T47D (cell line): ENCODE measurements at regions not wholly inside any gene's neighbourhood (a gene's known extent, or its start where the extent isn't known, plus 50 kb on each side); places are given as distances from the start of the nearest gene placed in this dataset.

Experiments
- DNase-seq, 2 experiments: peaks; one replicate each; pipeline versions ENCODE4 v3.0.0 to v3.0.0-alpha.2; 2011 to 2012; ENCODE audit warnings: low read depth in 1 of 2, low spot score in 1 of 2
- JUND ChIP-seq: IDR thresholded peaks from 2 replicates; pipeline ENCODE4 v1.6.1; 2012; ENCODE audit warnings: low read depth
- in situ Hi-C: cut with HindIII; loops from 2 replicates; pipeline ENCODE4 v1.10.0; 2016; ENCODE audit warnings: low sequenced_read_pairs, low pct_unique_long_range_greater_than_20kb

- no peak for TF ChIP-seq JUND
- in situ Hi-C loops: no loop called here
- DNase-seq: no peak
Measured at GRCh38 chr3:159620873-159621272, 367.8 kb upstream of the IL12A start.

- in situ Hi-C loops: no loop called here
- DNase-seq: no peak
- TF ChIP-seq JUND: no peak
Measured at GRCh38 chr3:159624616-159625015, 364.0 kb upstream of the IL12A start.

DNA sequence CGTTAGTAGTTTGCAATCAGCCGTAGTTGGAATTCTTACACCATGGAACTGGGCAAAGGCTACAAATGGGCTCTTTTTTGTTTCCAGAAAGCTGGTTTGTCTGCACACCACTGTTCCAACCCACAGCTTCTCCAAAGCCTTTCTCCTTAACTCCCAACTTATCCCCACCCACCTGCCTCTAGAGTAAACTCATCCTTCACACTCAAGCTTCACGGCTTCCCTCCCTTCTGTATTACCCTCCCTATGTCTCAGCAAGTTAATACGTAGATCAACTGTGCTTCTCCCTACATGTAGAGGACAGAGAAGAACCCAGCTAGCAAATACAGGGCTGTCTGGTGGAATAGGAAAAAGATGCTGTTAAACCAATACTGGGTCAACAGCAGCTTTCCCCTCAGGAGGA, 363.0 kb upstream of the IL12A start:
- in situ Hi-C loops: no loop called here
- DNase-seq: no peak
- no peak for TF ChIP-seq JUND

- no peak for DNase-seq
- no peak for TF ChIP-seq JUND
- in situ Hi-C loops: no loop called here
Measured at GRCh38 chr3:159626598-159626997, 362.0 kb upstream of the IL12A start.

GRCh38 chr3:159627229-159627628, 361.4 kb upstream of the IL12A start:
- no peak for TF ChIP-seq JUND
- in situ Hi-C loops: no loop called here

DNA sequence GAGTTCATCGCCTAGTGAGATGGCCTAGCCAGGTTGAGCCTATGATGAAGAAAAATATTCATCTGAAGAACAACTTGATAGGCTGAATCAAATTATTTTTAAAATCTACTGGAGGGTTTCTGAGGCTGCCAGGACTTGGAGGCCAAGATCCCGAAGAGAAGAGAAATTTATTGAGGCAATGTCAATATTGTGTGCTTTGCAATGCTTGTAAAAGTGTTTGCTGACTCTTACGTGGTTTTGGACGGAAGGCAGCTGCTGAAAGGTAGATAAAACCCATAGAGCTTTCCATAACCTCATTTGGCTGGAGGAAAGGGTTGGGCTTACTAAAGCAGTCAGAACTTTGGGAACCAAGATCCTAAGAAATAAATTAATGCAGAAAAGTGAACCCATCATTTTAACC, 361.0 kb upstream of the IL12A start:
- peak; percentile 67; the same call in 1 of the 2 replicates for TF ChIP-seq JUND
- DNase-seq: peak; percentile 31 to 82
- in situ Hi-C loops: no loop called here

More at GRCh38 chr3:159627229-159627628, 361.4 kb upstream of the IL12A start:
- peak in 1 of 2 experiments; percentile 57 for DNase-seq

- TF ChIP-seq JUND: no peak
- no peak for DNase-seq
- in situ Hi-C loops: no loop called here
Measured at GRCh38 chr3:159629329-159630084, 359.1 kb upstream of the IL12A start.

DNA sequence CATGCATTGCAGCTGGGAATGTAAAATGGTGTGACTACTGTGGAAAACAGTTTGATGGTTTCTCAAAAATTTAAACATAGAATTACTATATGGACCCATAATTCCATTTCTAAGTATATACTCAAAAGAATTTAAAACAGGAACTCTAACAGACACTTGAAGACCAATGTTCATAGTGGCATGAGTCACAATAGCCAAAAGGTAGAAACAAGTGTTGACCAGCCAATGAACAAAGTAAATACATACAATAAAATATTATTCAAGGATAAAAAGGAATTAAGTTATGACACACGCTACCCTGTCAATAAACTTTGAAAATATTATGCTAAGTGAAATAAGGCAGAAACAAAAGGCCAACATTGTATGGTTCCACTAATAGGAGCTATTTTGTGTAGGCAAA, 357.4 kb upstream of the IL12A start:
- no peak for DNase-seq
- TF ChIP-seq JUND: no peak
- in situ Hi-C loops: no loop called here

GRCh38 chr3:159632128-159632527, 356.5 kb upstream of the IL12A start:
- no peak for TF ChIP-seq JUND
- in situ Hi-C loops: no loop called here
- no peak for DNase-seq

GRCh38 chr3:159632851-159633250, 355.8 kb upstream of the IL12A start:
- in situ Hi-C loops: no loop called here
- DNase-seq: no peak
- TF ChIP-seq JUND: no peak

DNA sequence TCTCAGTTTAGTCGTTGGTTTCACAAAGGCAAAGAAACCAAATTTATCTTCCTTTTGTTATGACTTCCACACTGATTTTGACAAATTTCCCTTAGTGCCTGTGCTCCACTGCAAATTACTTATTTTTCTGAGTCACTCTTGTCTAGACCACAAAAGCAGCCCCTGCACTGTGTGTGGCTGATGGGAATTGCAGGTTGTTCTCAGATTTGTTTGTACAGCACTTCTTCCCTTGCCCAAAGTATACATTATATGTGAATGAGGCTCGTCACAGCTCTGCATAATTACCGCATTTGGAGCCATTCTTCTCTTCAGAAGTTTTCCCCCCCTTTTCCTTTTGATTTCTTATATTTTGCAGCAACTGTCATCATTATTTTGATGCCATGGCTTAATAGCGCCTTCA, 354.2 kb upstream of the IL12A start:
- in situ Hi-C loops: no loop called here
- DNase-seq: no peak
- TF ChIP-seq JUND: no peak

- no peak for DNase-seq
- in situ Hi-C loops: no loop called here
- no peak for TF ChIP-seq JUND
Measured at GRCh38 chr3:159635047-159635641, 353.5 kb upstream of the IL12A start.

DNA sequence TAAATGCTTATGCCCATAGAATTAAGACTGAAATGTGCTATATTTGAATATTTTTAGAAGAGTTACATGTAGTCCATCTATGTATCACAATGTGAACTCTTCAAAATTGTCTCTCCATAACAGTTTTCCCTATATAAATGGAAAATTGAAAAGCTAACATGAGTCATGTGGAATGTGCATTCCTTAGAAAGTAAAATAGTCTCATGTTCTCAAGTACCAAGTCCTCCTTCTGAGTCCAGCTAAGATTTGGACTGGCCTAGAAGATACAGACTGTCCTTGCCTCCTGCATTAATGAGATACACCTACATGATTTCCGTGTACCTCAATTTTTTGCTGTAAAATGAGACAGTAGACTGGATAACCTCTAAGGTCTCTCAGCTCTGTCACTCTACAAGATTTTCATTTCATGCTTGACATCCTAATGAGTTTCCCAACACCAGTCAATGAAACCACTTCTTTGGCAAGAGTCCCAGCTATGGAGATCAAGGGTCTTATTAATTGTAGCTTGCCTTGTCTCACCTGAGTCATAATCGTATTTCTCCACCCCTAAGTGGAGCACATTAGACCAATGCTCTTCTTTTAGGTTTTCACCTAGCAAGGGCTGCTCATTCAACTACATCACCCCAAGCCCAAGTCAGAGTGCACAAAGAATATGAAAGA, 350.6 kb upstream of the IL12A start:
- in situ Hi-C loops: no loop called here
- DNase-seq: no peak
- TF ChIP-seq JUND: no peak

- no peak for DNase-seq
- TF ChIP-seq JUND: no peak
- in situ Hi-C loops: no loop called here
Measured at GRCh38 chr3:159640225-159640624, 348.4 kb upstream of the IL12A start.
